Testis (tissue), 2 donors: ENCODE measurements at regions not wholly inside any gene's neighbourhood (a gene's known extent, or its start where the extent isn't known, plus 50 kb on each side); places are given as distances from the start of the nearest gene placed in this dataset.

Source experiments
- POLR2A ChIP-seq: fragments of 450-650 bp; IDR thresholded peaks from one replicate; pipeline ENCODE4 v1.6.1; 2017; ENCODE audit warnings: antibody characterized with exemption, mild to moderate bottlenecking, moderate library complexity
- TF ChIP-seq, protein P1 (sequence below), 3 experiments: fragments of 450-650 bp in 2 of 3; fragments of 200-600 bp in 1 of 3; sonication (generic) in 1 of 3; IDR thresholded peaks; one replicate each; pipeline ENCODE4 v1.5.1; 2016 to 2019; ENCODE audit warnings: antibody characterized with exemption in 3 of 3, mild to moderate bottlenecking in 2 of 3, moderate library complexity in 1 of 3

DNA sequence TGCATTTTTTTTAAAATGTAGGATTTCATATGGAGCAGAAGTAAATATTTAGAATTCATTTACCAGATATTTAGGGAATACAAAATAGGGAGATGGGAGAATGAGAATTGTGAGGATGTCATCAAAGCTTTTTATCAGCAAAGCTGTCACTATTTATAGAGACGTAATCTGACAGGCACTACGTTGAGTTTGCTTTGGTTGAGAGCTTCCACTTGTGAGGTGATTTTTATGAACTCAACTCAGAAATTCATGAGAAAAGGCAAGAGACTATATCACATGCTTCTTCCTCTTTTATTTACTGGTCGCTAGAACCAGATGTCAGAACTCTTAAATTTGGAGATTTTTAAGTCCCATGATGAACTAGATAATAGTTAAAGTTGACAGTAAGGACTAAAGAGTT lies 211.2 kb downstream of the GBA3 start:
- TF ChIP-seq, protein P1, sequence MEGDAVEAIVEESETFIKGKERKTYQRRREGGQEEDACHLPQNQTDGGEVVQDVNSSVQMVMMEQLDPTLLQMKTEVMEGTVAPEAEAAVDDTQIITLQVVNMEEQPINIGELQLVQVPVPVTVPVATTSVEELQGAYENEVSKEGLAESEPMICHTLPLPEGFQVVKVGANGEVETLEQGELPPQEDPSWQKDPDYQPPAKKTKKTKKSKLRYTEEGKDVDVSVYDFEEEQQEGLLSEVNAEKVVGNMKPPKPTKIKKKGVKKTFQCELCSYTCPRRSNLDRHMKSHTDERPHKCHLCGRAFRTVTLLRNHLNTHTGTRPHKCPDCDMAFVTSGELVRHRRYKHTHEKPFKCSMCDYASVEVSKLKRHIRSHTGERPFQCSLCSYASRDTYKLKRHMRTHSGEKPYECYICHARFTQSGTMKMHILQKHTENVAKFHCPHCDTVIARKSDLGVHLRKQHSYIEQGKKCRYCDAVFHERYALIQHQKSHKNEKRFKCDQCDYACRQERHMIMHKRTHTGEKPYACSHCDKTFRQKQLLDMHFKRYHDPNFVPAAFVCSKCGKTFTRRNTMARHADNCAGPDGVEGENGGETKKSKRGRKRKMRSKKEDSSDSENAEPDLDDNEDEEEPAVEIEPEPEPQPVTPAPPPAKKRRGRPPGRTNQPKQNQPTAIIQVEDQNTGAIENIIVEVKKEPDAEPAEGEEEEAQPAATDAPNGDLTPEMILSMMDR (IDR thresholded peaks at IDR 0.05) = no peak
- no peak for TF ChIP-seq POLR2A
